Muscle layer of duodenum (tissue), 2 donors: ENCODE measurements at regions not wholly inside any gene's neighbourhood (a gene's known extent, or its start where the extent isn't known, plus 50 kb on each side); places are given as distances from the start of the nearest gene placed in this dataset.

Experiments used
- H3K27ac ChIP-seq: one replicate; pipeline ENCODE4 v1.7.0; 2013; ENCODE audit warnings: mild to moderate bottlenecking, low read length
- H3K27me3 ChIP-seq: one replicate; pipeline ENCODE4 v1.7.0; 2013; ENCODE audit warnings: low read depth, mild to moderate bottlenecking, control low read depth, low read length
- H3K36me3 ChIP-seq, 2 donors: one replicate each; pipeline ENCODE4 v1.7.0; 2013; ENCODE audit warnings: low read length in 2 of 2, control low read depth in 1 of 2, mild to moderate bottlenecking in 1 of 2; ENCODE audit not compliant: insufficient read depth in 2 of 2, control insufficient read depth in 1 of 2
- H3K4me1 ChIP-seq, 2 donors: one replicate each; pipeline ENCODE4 v1.7.0; 2013; ENCODE audit warnings: low read length in 2 of 2, mild to moderate bottlenecking in 2 of 2, control low read depth in 1 of 2, moderate library complexity in 1 of 2; ENCODE audit not compliant: insufficient read depth in 2 of 2, control insufficient read depth in 1 of 2
- H3K4me3 ChIP-seq, 2 donors: one replicate each; pipeline ENCODE4 v1.7.0; 2013; ENCODE audit warnings: low read length in 2 of 2, low read depth in 1 of 2, mild to moderate bottlenecking in 1 of 2
- H3K9me3 ChIP-seq, 2 donors: one replicate each; pipeline ENCODE4 v1.7.0; 2013; ENCODE audit warnings: low read length in 2 of 2, control low read depth in 1 of 2, mild to moderate bottlenecking in 1 of 2; ENCODE audit not compliant: control insufficient read depth in 1 of 2
- donor health status: healthy.

- Histone ChIP-seq H3K4me1 (no peaks in the 10 kb centered on the region), H3K9me3 (no peaks in the 10 kb centered on the region), H3K4me3 (no peak overlapping the region), H3K27ac (no peak overlapping the region), H3K27me3 (no peaks in the 10 kb centered on the region), H3K36me3 (no peaks in the 10 kb centered on the region)
These were observed 482.5 kb upstream of the CDH5 start for GRCh38 chr16:65884018-65884417.

- H3K36me3 ChIP-seq: no peaks in the 10 kb centered on the region
- no peaks in the 10 kb centered on the region for H3K27me3 ChIP-seq
- no peaks in the 10 kb centered on the region for H3K9me3 ChIP-seq
- H3K27ac ChIP-seq: no peak overlapping the region
- H3K4me3 ChIP-seq: no peak overlapping the region
- no peaks in the 10 kb centered on the region for H3K4me1 ChIP-seq
These were observed 488.1 kb upstream of the CDH5 start for GRCh38 chr16:65878347-65878746.

- no peaks in the 10 kb centered on the region for H3K4me1 ChIP-seq
- H3K36me3 ChIP-seq: no peaks in the 10 kb centered on the region
- no peak overlapping the region for H3K27ac ChIP-seq
- no peaks in the 10 kb centered on the region for H3K9me3 ChIP-seq
- no peaks in the 10 kb centered on the region for H3K27me3 ChIP-seq
- H3K4me3 ChIP-seq: no peak overlapping the region
These were observed 489.9 kb upstream of the CDH5 start for GRCh38 chr16:65876624-65877023.

GRCh38 chr16:65876056-65876408, 490.5 kb upstream of the CDH5 start:
- H3K9me3 ChIP-seq: no peaks in the 10 kb centered on the region
- H3K4me1 ChIP-seq: no peaks in the 10 kb centered on the region
- no peaks in the 10 kb centered on the region for H3K27me3 ChIP-seq
- H3K4me3 ChIP-seq: no peak overlapping the region
- H3K27ac ChIP-seq: no peak overlapping the region
- H3K36me3 ChIP-seq: no peaks in the 10 kb centered on the region

- Histone ChIP-seq H3K4me1 (no peaks in the 10 kb centered on the region), H3K4me3 (no peak overlapping the region), H3K36me3 (no peaks in the 10 kb centered on the region), H3K9me3 (no peaks in the 10 kb centered on the region), H3K27me3 (no peaks in the 10 kb centered on the region), H3K27ac (no peak overlapping the region)
These were observed 491.0 kb upstream of the CDH5 start for GRCh38 chr16:65875381-65876055.

GRCh38 chr16:65869261-65869660, 497.2 kb upstream of the CDH5 start:
- H3K4me1 ChIP-seq: no peaks in the 10 kb centered on the region
- peaks cover 0 to 4% of the 10 kb centered on the region in 2 donors for H3K9me3 ChIP-seq
- H3K27me3 ChIP-seq: no peaks in the 10 kb centered on the region
- H3K27ac ChIP-seq: no peak overlapping the region
- no peaks in the 10 kb centered on the region for H3K36me3 ChIP-seq
- no peak overlapping the region for H3K4me3 ChIP-seq

- no peak overlapping the region for H3K4me3 ChIP-seq
- H3K36me3 ChIP-seq: no peaks in the 10 kb centered on the region
- H3K9me3 ChIP-seq: peaks cover 0 to 4% of the 10 kb centered on the region in 2 donors
- no peaks in the 10 kb centered on the region for H3K4me1 ChIP-seq
- no peaks in the 10 kb centered on the region for H3K27me3 ChIP-seq
- no peak overlapping the region for H3K27ac ChIP-seq
These were observed 499.1 kb upstream of the CDH5 start for GRCh38 chr16:65867276-65867960.

- H3K36me3 ChIP-seq: no peaks in the 10 kb centered on the region
- no peaks in the 10 kb centered on the region for H3K27me3 ChIP-seq
- H3K4me1 ChIP-seq: no peaks in the 10 kb centered on the region
- no peak overlapping the region for H3K4me3 ChIP-seq
- peaks cover 0 to 4% of the 10 kb centered on the region in 2 donors for H3K9me3 ChIP-seq
- H3K27ac ChIP-seq: no peak overlapping the region
These were observed 503.3 kb upstream of the CDH5 start for GRCh38 chr16:65863236-65863635.

- no peaks in the 10 kb centered on the region for H3K36me3 ChIP-seq
- no peaks in the 10 kb centered on the region for H3K27me3 ChIP-seq
- no peaks in the 10 kb centered on the region for H3K4me1 ChIP-seq
- H3K4me3 ChIP-seq: no peak overlapping the region
- no peak overlapping the region for H3K27ac ChIP-seq
- peaks cover 0 to 4% of the 10 kb centered on the region in 2 donors for H3K9me3 ChIP-seq
These were observed 505.3 kb upstream of the CDH5 start for GRCh38 chr16:65861131-65861731.

GRCh38 chr16:65855171-65856145, 511.0 kb upstream of the CDH5 start:
- Histone ChIP-seq H3K36me3 (no peaks in the 10 kb centered on the region), H3K4me3 (no peak overlapping the region), H3K9me3 (no peaks in the 10 kb centered on the region), H3K27ac (no peak overlapping the region), H3K4me1 (no peaks in the 10 kb centered on the region), H3K27me3 (no peaks in the 10 kb centered on the region)

GRCh38 chr16:65846210-65846602, 520.3 kb upstream of the CDH5 start:
- H3K9me3 ChIP-seq: no peaks in the 10 kb centered on the region
- no peaks in the 10 kb centered on the region for H3K36me3 ChIP-seq

More at GRCh38 chr16:65846210-65846602, 520.3 kb upstream of the CDH5 start:
- Histone ChIP-seq H3K4me1 (peaks cover 0 to 4% of the 10 kb centered on the region in 2 donors), H3K27ac (no peak overlapping the region), H3K27me3 (no peaks in the 10 kb centered on the region), H3K4me3 (no peak overlapping the region)
